Kidney (tissue), 13 donors: ENCODE measurements at regions not wholly inside any gene's neighbourhood (a gene's known extent, or its start where the extent isn't known, plus 50 kb on each side); places are given as distances from the start of the nearest gene placed in this dataset.

ENCODE experiments used
- DNase-seq, 5 donors: peaks; one replicate each; pipeline ENCODE4 v3.0.0-alpha.2; 2013 to 2020
- FAIRE-seq: peaks from 2 replicates; lab custom pipeline; 2012; peaks lifted over from hg19 to GRCh38; lab: Jason Lieb, UNC
- H3K27ac ChIP-seq, 2 donors: one replicate each; pipeline ENCODE4 v1.7.0; 2013; ENCODE audit warnings: low read depth in 2 of 2, low read length in 2 of 2, inconsistent platforms in 1 of 2
- H3K27me3 ChIP-seq: one replicate; pipeline ENCODE4 v1.7.1; 2013; ENCODE audit warnings: low read length, inconsistent platforms; ENCODE audit not compliant: control insufficient read depth, insufficient read depth
- H3K36me3 ChIP-seq, 3 donors: one replicate each; pipeline versions ENCODE4 v1.7.0 to v1.7.1; 2013; ENCODE audit warnings: low read length in 3 of 3, control low read depth in 1 of 3, inconsistent platforms in 1 of 3; ENCODE audit not compliant: insufficient read depth in 3 of 3, control insufficient read depth in 2 of 3
- H3K4me1 ChIP-seq, 3 donors: one replicate each; pipeline versions ENCODE4 v1.7.0 to v1.7.1; 2013; ENCODE audit warnings: low read length in 3 of 3, inconsistent platforms in 1 of 3, low read depth in 1 of 3; ENCODE audit not compliant: control insufficient read depth in 2 of 3, insufficient read depth in 2 of 3
- H3K4me3 ChIP-seq, 3 donors: one replicate each; pipeline versions ENCODE4 v1.7.0 to v1.8.1; 2013; ENCODE audit warnings: low read length in 3 of 3, control low read depth in 1 of 3, inconsistent platforms in 1 of 3
- H3K9ac ChIP-seq, 3 donors: one replicate each; pipeline versions ENCODE4 v1.7.0 to v1.7.1; 2013; ENCODE audit warnings: low read length in 3 of 3, control low read depth in 1 of 3, inconsistent platforms in 1 of 3
- H3K9me3 ChIP-seq, 3 donors: one replicate each; pipeline versions ENCODE4 v1.7.0 to v1.7.1; 2013; ENCODE audit warnings: low read length in 3 of 3, control low read depth in 1 of 3, inconsistent platforms in 1 of 3; ENCODE audit not compliant: control insufficient read depth in 2 of 3, insufficient read depth in 1 of 3
- intact Hi-C: fragments of 100-400 bp; cut with DNase I; formaldehyde crosslinking; loops from one replicate; pipeline ENCODE4 v1.11.1; 2022
- TF ChIP-seq, protein P1 (sequence below): IDR thresholded peaks from 3 replicates; pipeline ENCODE4 v1.5.1; 2012; ENCODE audit warnings: mild to moderate bottlenecking, moderate library complexity, borderline replicate concordance; ENCODE audit not compliant: insufficient read depth; ENCODE audit errors: extremely low read depth
- donor health status: control.
- donor health status: control.
- donor health status: control.
- donor health status: control.
- donor health status: control.
- donor health status: DM: yes; HTN: yes; CAD: no.
- donor health status: Normal renal cell carcinoma (clear cell type).

DNA sequence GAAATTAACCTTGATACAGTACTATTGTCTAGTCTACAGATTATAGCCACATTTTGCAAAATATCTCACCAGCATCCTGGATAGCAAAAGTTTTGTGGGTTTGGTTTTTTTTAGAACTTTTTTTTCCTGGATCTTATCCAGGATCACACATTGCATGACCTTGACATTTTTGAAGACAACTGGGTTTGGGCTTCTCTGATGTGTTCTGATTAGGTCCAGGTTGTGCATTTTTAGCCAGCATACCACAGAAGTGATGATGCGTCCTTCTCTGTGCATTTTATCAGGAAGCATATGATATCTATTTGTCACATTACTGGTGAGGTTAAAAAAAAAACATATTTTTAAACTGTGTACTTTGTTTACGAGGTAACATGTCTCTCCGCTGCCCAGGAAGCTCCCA lies 221.0 kb upstream of the OSR1 start:
- no peak for DNase-seq
- H3K9me3 ChIP-seq = no peaks in the 10 kb centered on the region
- no peak overlapping the region for H3K9ac ChIP-seq
- no peak overlapping the region for H3K27ac ChIP-seq
- H3K4me1 ChIP-seq = peaks cover 0 to 2% (median 0%) of the 10 kb centered on the region in 3 donors
- H3K36me3 ChIP-seq = no peaks in the 10 kb centered on the region
- H3K27me3 ChIP-seq = no peaks in the 10 kb centered on the region
- no peak for FAIRE-seq
- TF ChIP-seq, protein P1, sequence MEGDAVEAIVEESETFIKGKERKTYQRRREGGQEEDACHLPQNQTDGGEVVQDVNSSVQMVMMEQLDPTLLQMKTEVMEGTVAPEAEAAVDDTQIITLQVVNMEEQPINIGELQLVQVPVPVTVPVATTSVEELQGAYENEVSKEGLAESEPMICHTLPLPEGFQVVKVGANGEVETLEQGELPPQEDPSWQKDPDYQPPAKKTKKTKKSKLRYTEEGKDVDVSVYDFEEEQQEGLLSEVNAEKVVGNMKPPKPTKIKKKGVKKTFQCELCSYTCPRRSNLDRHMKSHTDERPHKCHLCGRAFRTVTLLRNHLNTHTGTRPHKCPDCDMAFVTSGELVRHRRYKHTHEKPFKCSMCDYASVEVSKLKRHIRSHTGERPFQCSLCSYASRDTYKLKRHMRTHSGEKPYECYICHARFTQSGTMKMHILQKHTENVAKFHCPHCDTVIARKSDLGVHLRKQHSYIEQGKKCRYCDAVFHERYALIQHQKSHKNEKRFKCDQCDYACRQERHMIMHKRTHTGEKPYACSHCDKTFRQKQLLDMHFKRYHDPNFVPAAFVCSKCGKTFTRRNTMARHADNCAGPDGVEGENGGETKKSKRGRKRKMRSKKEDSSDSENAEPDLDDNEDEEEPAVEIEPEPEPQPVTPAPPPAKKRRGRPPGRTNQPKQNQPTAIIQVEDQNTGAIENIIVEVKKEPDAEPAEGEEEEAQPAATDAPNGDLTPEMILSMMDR = no peak
- no peak overlapping the region for H3K4me3 ChIP-seq
- intact Hi-C loops = no loop called here

DNA sequence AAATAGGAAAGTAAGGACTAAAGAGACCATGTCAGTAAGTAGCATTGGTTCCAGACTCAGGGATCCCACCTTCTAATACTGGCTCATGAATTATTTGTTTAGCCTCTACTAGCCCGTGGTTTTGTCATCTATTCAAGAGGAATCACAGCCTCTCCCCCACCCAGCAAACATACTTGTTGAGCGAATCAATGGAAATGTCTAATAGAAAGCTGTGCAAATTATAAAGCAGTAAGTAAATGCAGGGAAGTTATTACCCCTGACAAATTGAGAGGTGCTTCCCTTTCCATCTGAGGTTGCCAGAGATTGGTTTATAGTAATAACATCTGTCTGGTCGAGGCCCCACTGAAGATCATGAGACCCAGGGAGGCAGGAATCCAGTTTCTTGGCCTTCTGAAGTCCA lies 219.3 kb upstream of the OSR1 start:
- H3K4me3 ChIP-seq = no peak overlapping the region
- H3K36me3 ChIP-seq = no peaks in the 10 kb centered on the region
- no peak for FAIRE-seq
- no peak for DNase-seq
- peaks cover 0 to 2% (median 0%) of the 10 kb centered on the region in 3 donors for H3K4me1 ChIP-seq
- H3K9me3 ChIP-seq = no peaks in the 10 kb centered on the region
- TF ChIP-seq, protein P1 = no peak
- no peak overlapping the region for H3K9ac ChIP-seq
- intact Hi-C loops = no loop called here
- no peaks in the 10 kb centered on the region for H3K27me3 ChIP-seq
- no peak overlapping the region for H3K27ac ChIP-seq

DNA sequence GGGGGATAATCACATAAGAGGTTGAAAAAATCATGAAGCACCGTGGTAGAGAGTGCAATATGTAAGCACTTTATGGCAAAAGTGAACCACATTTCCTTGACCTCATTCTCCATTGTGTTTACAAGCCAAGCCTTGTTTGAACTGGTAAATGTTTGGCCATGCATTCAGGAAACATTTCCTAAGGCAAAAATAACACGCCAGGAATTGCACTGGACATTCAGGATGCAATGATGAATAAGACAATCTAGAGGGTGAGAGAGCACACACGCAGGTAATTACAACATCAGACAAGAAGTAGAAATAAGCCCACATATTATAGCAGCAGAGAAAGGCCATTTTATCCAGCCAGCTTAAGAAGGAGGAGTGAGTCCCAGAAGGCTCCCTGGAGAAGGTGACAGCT lies 218.0 kb upstream of the OSR1 start:
- no peak for FAIRE-seq

More for the DNA sequence above, 218.0 kb upstream of the OSR1 start:
- no peak for DNase-seq
- no peak overlapping the region for H3K27ac ChIP-seq
- TF ChIP-seq, protein P1 = no peak
- no peaks in the 10 kb centered on the region for H3K27me3 ChIP-seq
- H3K9me3 ChIP-seq = no peaks in the 10 kb centered on the region
- H3K4me3 ChIP-seq = no peak overlapping the region
- H3K36me3 ChIP-seq = no peaks in the 10 kb centered on the region
- H3K9ac ChIP-seq = no peak overlapping the region
- peaks cover 0 to 2% (median 0%) of the 10 kb centered on the region in 3 donors for H3K4me1 ChIP-seq
- intact Hi-C loops = no loop called here
